Common myeloid progenitor, CD34-positive (primary cell): ENCODE measurements at regions not wholly inside any gene's neighbourhood (a gene's known extent, or its start where the extent isn't known, plus 50 kb on each side); places are given as distances from the start of the nearest gene placed in this dataset.

ENCODE experiments used
- CTCF ChIA-PET: fragments of 350-600 bp; sonication (Branson Sonifier 250); formaldehyde crosslinking; loops from one replicate; lab custom pipeline; 2021; ENCODE audit warnings: antibody characterized with exemption; lab: Charles Lee
- POLR2A ChIA-PET: fragments of 350-600 bp; sonication (Branson Sonifier 250); formaldehyde crosslinking; loops from one replicate; lab custom pipeline; 2021; ENCODE audit warnings: antibody characterized with exemption; lab: Charles Lee
- DNase-seq, 3 donors: peaks; one replicate each; pipeline versions ENCODE4 v3.0.0 to v3.0.0-alpha.2; 2013
- H3K27ac ChIP-seq, 2 experiments: 1 replicate in 1 of 2; 2 replicates in 1 of 2; pipeline ENCODE4 v1.7.0; 2013; ENCODE audit warnings: inconsistent platforms in 2 of 2, low read length in 2 of 2, mild to moderate bottlenecking in 2 of 2, low read depth in 1 of 2, moderate library complexity in 1 of 2; ENCODE audit not compliant: severe bottlenecking in 2 of 2, insufficient read depth in 1 of 2, poor library complexity in 1 of 2
- H3K27me3 ChIP-seq, 5 experiments: replicated peaks in 2 of 5; 1 replicate in 3 of 5; 2 replicates in 2 of 5; pipeline versions ENCODE4 v1.6.1 to v1.7.0; 2013; ENCODE audit warnings: low read length in 4 of 5, mild to moderate bottlenecking in 2 of 5, moderate library complexity in 2 of 5, inconsistent platforms in 1 of 5; ENCODE audit not compliant: insufficient read depth in 5 of 5, control insufficient read depth in 4 of 5
- H3K36me3 ChIP-seq, 4 experiments: 1 replicate in 2 of 4; 2 replicates in 2 of 4; pipeline versions ENCODE4 v1.6.1 to v1.7.0; 2013; ENCODE audit warnings: low read length in 3 of 4, control low read depth in 1 of 4, mild to moderate bottlenecking in 1 of 4; ENCODE audit not compliant: control insufficient read depth in 4 of 4, insufficient read depth in 4 of 4
- H3K4me1 ChIP-seq, 4 experiments: 1 replicate in 3 of 4; 2 replicates in 1 of 4; pipeline versions ENCODE4 v1.6.1 to v1.7.1; 2013; ENCODE audit warnings: low read length in 3 of 4, mild to moderate bottlenecking in 3 of 4, control low read depth in 1 of 4, inconsistent platforms in 1 of 4, moderate library complexity in 1 of 4; ENCODE audit not compliant: control insufficient read depth in 4 of 4, insufficient read depth in 4 of 4; ENCODE audit errors: control extremely low read depth in 1 of 4
- H3K4me3 ChIP-seq, 7 experiments: 1 replicate in 4 of 7; 2 replicates in 3 of 7; pipeline versions ENCODE4 v1.5.1 to v1.7.0; 2013; ENCODE audit warnings: mild to moderate bottlenecking in 7 of 7, low read length in 6 of 7, moderate library complexity in 6 of 7, inconsistent platforms in 2 of 7, low read depth in 2 of 7, control low read depth in 1 of 7; ENCODE audit not compliant: insufficient read depth in 4 of 7, control insufficient read depth in 1 of 7; ENCODE audit errors: extremely low read depth in 1 of 7
- H3K9me3 ChIP-seq, 5 experiments: 1 replicate in 4 of 5; 2 replicates in 1 of 5; pipeline versions ENCODE4 v1.6.1 to v1.7.1; 2013; ENCODE audit warnings: low read length in 4 of 5, mild to moderate bottlenecking in 2 of 5, inconsistent platforms in 1 of 5, low read depth in 1 of 5, moderate library complexity in 1 of 5; ENCODE audit not compliant: control insufficient read depth in 4 of 5, insufficient read depth in 2 of 5; ENCODE audit errors: control extremely low read depth in 1 of 5
- WGBS: methylation state at CpG from one replicate; pipeline ENCODE4 v1.1.5; 2013; ENCODE audit not compliant: insufficient coverage; 5-methylcytosine and 5-hydroxymethylcytosine counted together

DNA sequence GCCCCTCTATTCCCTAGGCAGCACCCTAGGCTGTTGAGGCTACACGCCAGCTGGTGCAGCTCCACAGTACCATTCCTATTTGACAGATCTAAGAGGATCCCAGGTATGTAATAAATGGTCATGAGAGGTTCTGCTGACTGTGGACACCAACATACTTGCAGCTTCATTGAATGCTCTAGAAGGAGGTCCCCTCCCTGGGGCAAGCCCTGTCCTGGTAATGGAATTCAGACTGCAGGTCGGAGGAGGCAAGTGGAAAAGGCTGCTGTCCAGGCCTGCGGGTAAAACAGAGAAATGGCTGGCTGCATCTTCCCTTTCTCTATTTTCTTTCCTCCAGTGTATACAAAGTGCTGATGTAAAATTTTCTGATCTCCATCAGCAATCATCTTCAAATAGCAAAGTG is 66.1 kb upstream of the ZNF648 start:
- Histone ChIP-seq H3K36me3 (no peaks in the 10 kb centered on the region), H3K27me3 (peaks cover 0 to 5% (median 0%) of the 10 kb centered on the region in 5 experiments), H3K4me1 (no peaks in the 10 kb centered on the region), H3K27ac (no peak overlapping the region), H3K4me3 (no peak overlapping the region), H3K9me3 (no peaks in the 10 kb centered on the region)
- no peak for DNase-seq
- CTCF ChIA-PET = no interaction called here
- WGBS = no CpG with 5 or more reads among the region's 3 CpGs
- POLR2A ChIA-PET = no interaction called here

DNA sequence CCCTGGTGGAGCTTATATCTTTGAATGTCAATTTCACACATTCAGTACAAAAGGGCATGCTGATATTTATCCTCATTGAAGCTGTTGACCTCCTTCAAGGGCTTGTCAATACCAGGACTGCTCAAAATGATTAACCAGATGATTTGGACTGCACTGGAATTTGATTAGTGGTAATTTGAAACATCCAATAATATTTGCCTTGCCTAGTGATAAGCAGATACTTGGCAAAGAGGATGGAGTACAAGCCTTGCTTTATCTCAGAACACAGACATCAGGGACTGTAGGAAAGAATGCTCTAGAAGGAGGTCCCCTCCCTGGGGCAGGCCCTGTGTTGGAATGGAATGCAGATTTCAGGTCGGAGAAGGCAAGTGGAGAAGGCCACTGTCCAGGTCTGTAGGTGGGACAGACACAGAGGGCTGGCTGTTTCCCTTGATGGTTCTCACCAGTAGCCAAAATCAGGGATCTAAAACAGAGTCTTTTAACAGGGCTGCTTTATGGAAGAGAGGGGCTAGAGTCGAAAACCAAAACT is 64.8 kb upstream of the ZNF648 start:
- H3K4me3 ChIP-seq = no peak overlapping the region
- H3K27me3 ChIP-seq = peaks cover 0 to 7% (median 0%) of the 10 kb centered on the region in 5 experiments
- ChIA-PET POLR2A (no interaction called here), CTCF (interaction anchor here (1.6 kb wide), 1 partner anchor 17 kb away, joined by 7 read pairs; no protein-coding TSS in a partner anchor)
- no peaks in the 10 kb centered on the region for H3K9me3 ChIP-seq
- no peaks in the 10 kb centered on the region for H3K4me1 ChIP-seq
- H3K27ac ChIP-seq = no peak overlapping the region
- no peaks in the 10 kb centered on the region for H3K36me3 ChIP-seq
- DNase-seq = no peak
- WGBS = 100% methylated on average over 1 of the region's 2 CpGs

GRCh38 chr1:182122913-182123260 is 61.4 kb upstream of the ZNF648 start:
- H3K4me3 ChIP-seq = no peak overlapping the region
- H3K27ac ChIP-seq = no peak overlapping the region
- ChIA-PET POLR2A (no interaction called here), CTCF (interaction anchor here (1.4 kb wide), 1 partner anchor 277 kb away, joined by 3 read pairs; no protein-coding TSS in a partner anchor)
- no peaks in the 10 kb centered on the region for H3K4me1 ChIP-seq
- H3K9me3 ChIP-seq = no peaks in the 10 kb centered on the region
- peaks cover 0 to 5% (median 0%) of the 10 kb centered on the region in 5 experiments for H3K27me3 ChIP-seq
- no peak for DNase-seq
- H3K36me3 ChIP-seq = no peaks in the 10 kb centered on the region

GRCh38 chr1:182122256-182122912 is 60.9 kb upstream of the ZNF648 start:
- Histone ChIP-seq H3K36me3 (no peaks in the 10 kb centered on the region), H3K27ac (no peak overlapping the region), H3K27me3 (peaks cover 0 to 5% (median 0%) of the 10 kb centered on the region in 5 experiments), H3K9me3 (no peaks in the 10 kb centered on the region), H3K4me3 (no peak overlapping the region), H3K4me1 (no peaks in the 10 kb centered on the region)
- DNase-seq = no peak
- 100% methylated on average over 1 of the region's 1 CpG for WGBS
- ChIA-PET POLR2A (no interaction called here), CTCF (interaction anchor here (1.4 to 1.5 kb wide), 2 partner anchors 8 to 277 kb away, joined by 3 to 5 read pairs; no protein-coding TSS in a partner anchor)

DNA sequence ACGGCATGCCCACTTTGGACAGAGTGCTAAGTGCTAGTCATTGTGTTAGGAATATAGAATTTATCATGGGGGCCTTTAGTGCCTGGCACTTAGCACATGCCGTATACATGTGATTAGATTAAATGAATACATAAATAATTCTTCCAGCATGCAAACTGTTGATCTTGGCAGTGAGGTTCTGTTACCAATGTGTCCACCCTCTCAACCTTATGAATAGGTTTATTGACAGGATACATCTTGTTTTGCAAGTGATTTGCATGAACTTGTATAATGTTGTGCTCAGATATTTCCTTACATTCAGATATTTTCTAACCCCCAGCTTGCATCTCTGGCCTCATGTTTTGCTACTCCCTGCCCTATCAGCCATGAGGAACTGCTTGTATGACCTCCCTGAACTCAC is 60.3 kb upstream of the ZNF648 start:
- Histone ChIP-seq H3K4me3 (no peak overlapping the region), H3K36me3 (no peaks in the 10 kb centered on the region), H3K27ac (no peak overlapping the region), H3K4me1 (no peaks in the 10 kb centered on the region), H3K27me3 (peaks cover 0 to 6% (median 0%) of the 10 kb centered on the region in 5 experiments), H3K9me3 (no peaks in the 10 kb centered on the region)
- POLR2A ChIA-PET = no interaction called here
- no peak for DNase-seq
- CTCF ChIA-PET = interaction anchor here (1.5 kb wide), 1 partner anchor 9 kb away, joined by 5 read pairs; no protein-coding TSS in a partner anchor
- WGBS = 83% methylated on average over 1 of the region's 2 CpGs

- WGBS = 98% methylated on average over 16 of the region's 17 CpGs
- Histone ChIP-seq H3K36me3 (no peaks in the 10 kb centered on the region), H3K4me3 (no peak overlapping the region), H3K27me3 (peaks cover 0 to 7% (median 0%) of the 10 kb centered on the region in 5 experiments), H3K9me3 (no peaks in the 10 kb centered on the region), H3K27ac (no peak overlapping the region), H3K4me1 (no peaks in the 10 kb centered on the region)
- CTCF ChIA-PET = no interaction called here
- POLR2A ChIA-PET = no interaction called here
- DNase-seq = no peak
Measured at GRCh38 chr1:182120411-182121258, 59.1 kb upstream of the ZNF648 start.

- H3K27me3 ChIP-seq = peaks cover 0 to 7% (median 2%) of the 10 kb centered on the region in 5 experiments
- DNase-seq = no peak
- H3K4me3 ChIP-seq = no peak overlapping the region
- H3K4me1 ChIP-seq = no peaks in the 10 kb centered on the region
- POLR2A ChIA-PET = interaction anchor here (0.7 kb wide), 1 partner anchor 287 kb away, joined by 5 read pairs; no protein-coding TSS in a partner anchor
- H3K27ac ChIP-seq = no peak overlapping the region
- H3K9me3 ChIP-seq = no peaks in the 10 kb centered on the region
- no peaks in the 10 kb centered on the region for H3K36me3 ChIP-seq
- CTCF ChIA-PET = no interaction called here
- WGBS = 88% methylated on average over 6 of the region's 7 CpGs
Measured at GRCh38 chr1:182119631-182120030, 58.1 kb upstream of the ZNF648 start.
